Activated CD4-positive, CD25-positive, alpha-beta regulatory T cell (primary cell): ENCODE measurements at regions not wholly inside any gene's neighbourhood (a gene's known extent, or its start where the extent isn't known, plus 50 kb on each side); places are given as distances from the start of the nearest gene placed in this dataset.

ENCODE experiments used
- DNase-seq, 4 experiments: peaks; one replicate each; lab custom pipeline; 2025; lab: John Stamatoyannopoulos, UW

- DNase-seq = no peak
Observed at GRCh38 chr16:51035110-51035498, 116.0 kb downstream of the SALL1 start.

GRCh38 chr16:51034481-51035109, 116.5 kb downstream of the SALL1 start:
- DNase-seq = no peak

- no peak for DNase-seq
Observed at GRCh38 chr16:51031598-51031997, 119.5 kb downstream of the SALL1 start.

- DNase-seq = no peak
Observed at GRCh38 chr16:51030516-51030915, 120.6 kb downstream of the SALL1 start.

- DNase-seq = no peak
Observed at GRCh38 chr16:51025588-51026290, 125.3 kb downstream of the SALL1 start.

GRCh38 chr16:51024703-51025102, 126.4 kb downstream of the SALL1 start:
- DNase-seq = no peak

GRCh38 chr16:51022955-51023354, 128.1 kb downstream of the SALL1 start:
- DNase-seq = no peak

- no peak for DNase-seq
Observed at GRCh38 chr16:51019617-51020016, 131.5 kb downstream of the SALL1 start.

GRCh38 chr16:51017969-51018368, 133.1 kb downstream of the SALL1 start:
- DNase-seq = no peak

GRCh38 chr16:51012396-51012795, 138.7 kb downstream of the SALL1 start:
- DNase-seq = no peak

GRCh38 chr16:51010817-51011216, 140.3 kb downstream of the SALL1 start:
- DNase-seq = no peak

GRCh38 chr16:51009813-51010212, 141.3 kb downstream of the SALL1 start:
- DNase-seq = no peak

GRCh38 chr16:51009359-51009758, 141.7 kb downstream of the SALL1 start:
- DNase-seq = no peak

GRCh38 chr16:51008607-51009006, 142.5 kb downstream of the SALL1 start:
- no peak for DNase-seq

GRCh38 chr16:51008037-51008436, 143.0 kb downstream of the SALL1 start:
- DNase-seq = no peak

- no peak for DNase-seq
Observed at GRCh38 chr16:51003850-51004566, 147.1 kb downstream of the SALL1 start.

- DNase-seq = no peak
Observed at GRCh38 chr16:51002881-51003490, 148.1 kb downstream of the SALL1 start.

- no peak for DNase-seq
Observed at GRCh38 chr16:50999181-50999580, 151.9 kb downstream of the SALL1 start.

GRCh38 chr16:50998411-50998810, 152.7 kb downstream of the SALL1 start:
- DNase-seq = no peak

- no peak for DNase-seq
Observed at GRCh38 chr16:50997679-50998078, 153.4 kb downstream of the SALL1 start.

- no peak for DNase-seq
Observed at GRCh38 chr16:50996830-50997186, 154.3 kb downstream of the SALL1 start.

GRCh38 chr16:50996166-50996829, 154.8 kb downstream of the SALL1 start:
- no peak for DNase-seq
